Activated CD4-positive, alpha-beta memory T cell treated with anti-CD3 and anti-CD28 coated beads for 36 hours (primary cell): ENCODE measurements at regions not wholly inside any gene's neighbourhood (a gene's known extent, or its start where the extent isn't known, plus 50 kb on each side); places are given as distances from the start of the nearest gene placed in this dataset.
A peak's percentile ranks its signal among the peaks of the same experiment; 100 is the strongest.

Source experiments
- CTCF ChIA-PET: fragments of 350-600 bp; sonication (Branson Sonifier 250); formaldehyde crosslinking; loops from one replicate; lab custom pipeline; 2021; ENCODE audit warnings: antibody characterized with exemption, inconsistent platforms; lab: Charles Lee
- POLR2A ChIA-PET: fragments of 350-600 bp; sonication (Branson Sonifier 250); formaldehyde crosslinking; loops from one replicate; lab custom pipeline; 2021; ENCODE audit warnings: antibody characterized with exemption; lab: Charles Lee
- DNase-seq: peaks from one replicate; pipeline ENCODE4 v3.0.0-alpha.2; 2020
- H3K27ac Mint-ChIP-seq: one replicate; pipeline ENCODE4 v1.8.0; 2021; ENCODE audit warnings: mixed read lengths
- H3K27me3 Mint-ChIP-seq: one replicate; pipeline ENCODE4 v1.8.0; 2021; ENCODE audit warnings: mixed read lengths
- H3K36me3 Mint-ChIP-seq: one replicate; pipeline ENCODE4 v1.8.0; 2021; ENCODE audit warnings: mixed read lengths
- H3K4me1 Mint-ChIP-seq: one replicate; pipeline ENCODE4 v1.8.0; 2021; ENCODE audit warnings: low read depth, mixed read lengths
- H3K4me3 Mint-ChIP-seq: one replicate; pipeline ENCODE4 v1.8.0; 2021; ENCODE audit warnings: mild to moderate bottlenecking, mixed read lengths
- H3K9me3 Mint-ChIP-seq: one replicate; pipeline ENCODE4 v1.8.0; 2021; ENCODE audit warnings: mixed read lengths
- intact Hi-C: fragments of 100-400 bp; cut with micrococcal nuclease; formaldehyde crosslinking; loops from one replicate; pipeline ENCODE4 v1.15.1; 2023

GRCh38 chr1:53378061-53378460, 50.2 kb upstream of the LRP8 start:
- no peaks in the 10 kb centered on the region for H3K4me1 Mint-ChIP-seq
- ChIA-PET POLR2A (no interaction called here), CTCF (interaction anchor here (1.2 kb wide), 1 partner anchor 15 kb away, joined by 3 read pairs; no protein-coding TSS in a partner anchor)
- peak; percentile 3 for DNase-seq
- no peaks in the 10 kb centered on the region for H3K27me3 Mint-ChIP-seq
- no peaks in the 10 kb centered on the region for H3K9me3 Mint-ChIP-seq
- H3K36me3 Mint-ChIP-seq, result no peaks in the 10 kb centered on the region
- intact Hi-C loops, result no loop called here
- no peak overlapping the region for H3K27ac Mint-ChIP-seq
- H3K4me3 Mint-ChIP-seq, result no peak overlapping the region

- H3K4me3 Mint-ChIP-seq, result no peak overlapping the region
- H3K36me3 Mint-ChIP-seq, result no peaks in the 10 kb centered on the region
- H3K4me1 Mint-ChIP-seq, result no peaks in the 10 kb centered on the region
- ChIA-PET CTCF (no interaction called here), POLR2A (no interaction called here)
- intact Hi-C loops, result no loop called here
- H3K9me3 Mint-ChIP-seq, result no peaks in the 10 kb centered on the region
- H3K27ac Mint-ChIP-seq, result no peak overlapping the region
- H3K27me3 Mint-ChIP-seq, result no peaks in the 10 kb centered on the region
- DNase-seq, result no peak
These were observed 51.2 kb upstream of the LRP8 start for GRCh38 chr1:53378932-53379661.

GRCh38 chr1:53379662-53380002, 51.8 kb upstream of the LRP8 start:
- Mint-ChIP-seq H3K4me1 (no peaks in the 10 kb centered on the region), H3K27me3 (no peaks in the 10 kb centered on the region), H3K9me3 (no peaks in the 10 kb centered on the region), H3K27ac (no peak overlapping the region), H3K4me3 (no peak overlapping the region), H3K36me3 (no peaks in the 10 kb centered on the region)
- ChIA-PET CTCF (no interaction called here), POLR2A (no interaction called here)
- no peak for DNase-seq
- intact Hi-C loops, result no loop called here

- ChIA-PET CTCF (no interaction called here), POLR2A (no interaction called here)
- H3K4me1 Mint-ChIP-seq, result no peaks in the 10 kb centered on the region
- intact Hi-C loops, result no loop called here
- no peaks in the 10 kb centered on the region for H3K36me3 Mint-ChIP-seq
- H3K27ac Mint-ChIP-seq, result no peak overlapping the region
- no peak for DNase-seq
- H3K4me3 Mint-ChIP-seq, result no peak overlapping the region
- H3K27me3 Mint-ChIP-seq, result no peaks in the 10 kb centered on the region
- H3K9me3 Mint-ChIP-seq, result no peaks in the 10 kb centered on the region
These were observed 52.4 kb upstream of the LRP8 start for GRCh38 chr1:53380296-53380695.

- POLR2A ChIA-PET, result no interaction called here
- no peak for DNase-seq
- Mint-ChIP-seq H3K4me3 (no peak overlapping the region), H3K27ac (no peak overlapping the region), H3K27me3 (no peaks in the 10 kb centered on the region), H3K4me1 (no peaks in the 10 kb centered on the region), H3K36me3 (no peaks in the 10 kb centered on the region), H3K9me3 (no peaks in the 10 kb centered on the region)
- intact Hi-C loops, result no loop called here
- CTCF ChIA-PET, result no interaction called here
These were observed 54.0 kb upstream of the LRP8 start for GRCh38 chr1:53381790-53382401.

GRCh38 chr1:53383136-53383870, 55.4 kb upstream of the LRP8 start:
- intact Hi-C loops, result no loop called here
- no peaks in the 10 kb centered on the region for H3K4me1 Mint-ChIP-seq
- ChIA-PET CTCF (interaction anchor here (1.2 kb wide), 1 partner anchor 105 kb away, joined by 3 read pairs; no protein-coding TSS in a partner anchor), POLR2A (no interaction called here)
- H3K4me3 Mint-ChIP-seq, result no peak overlapping the region
- DNase-seq, result no peak
- H3K36me3 Mint-ChIP-seq, result no peaks in the 10 kb centered on the region
- peaks cover 3% of the 10 kb centered on the region for H3K9me3 Mint-ChIP-seq
- H3K27ac Mint-ChIP-seq, result no peak overlapping the region
- no peaks in the 10 kb centered on the region for H3K27me3 Mint-ChIP-seq

- no peaks in the 10 kb centered on the region for H3K36me3 Mint-ChIP-seq
- CTCF ChIA-PET, result no interaction called here
- H3K27ac Mint-ChIP-seq, result no peak overlapping the region
- POLR2A ChIA-PET, result no interaction called here
- H3K4me3 Mint-ChIP-seq, result no peak overlapping the region
- H3K4me1 Mint-ChIP-seq, result no peaks in the 10 kb centered on the region
- H3K9me3 Mint-ChIP-seq, result peaks cover 3% of the 10 kb centered on the region
- intact Hi-C loops, result no loop called here
- DNase-seq, result no peak
- no peaks in the 10 kb centered on the region for H3K27me3 Mint-ChIP-seq
These were observed 56.9 kb upstream of the LRP8 start for GRCh38 chr1:53384796-53385195.

GRCh38 chr1:53385276-53386225, 57.7 kb upstream of the LRP8 start:
- peaks cover 3% of the 10 kb centered on the region for H3K9me3 Mint-ChIP-seq

GRCh38 chr1:53388963-53389362, 61.1 kb upstream of the LRP8 start:
- Mint-ChIP-seq H3K4me3 (no peak overlapping the region), H3K4me1 (peaks cover 2% of the 10 kb centered on the region), H3K9me3 (peaks cover 3% of the 10 kb centered on the region), H3K27me3 (no peaks in the 10 kb centered on the region), H3K27ac (no peak overlapping the region), H3K36me3 (no peaks in the 10 kb centered on the region)
- ChIA-PET POLR2A (no interaction called here), CTCF (interaction anchor here (2.4 to 10.3 kb wide), 2 partner anchors 109 to 111 kb away, joined by 12 to 163 read pairs; no protein-coding TSS in a partner anchor)
- intact Hi-C loops, result no loop called here
- no peak for DNase-seq

More at GRCh38 chr1:53385276-53386225, 57.7 kb upstream of the LRP8 start:
- Mint-ChIP-seq H3K36me3 (no peaks in the 10 kb centered on the region), H3K27ac (no peak overlapping the region), H3K4me3 (no peak overlapping the region), H3K27me3 (no peaks in the 10 kb centered on the region), H3K4me1 (no peaks in the 10 kb centered on the region)
- ChIA-PET CTCF (no interaction called here), POLR2A (no interaction called here)
- intact Hi-C loops, result no loop called here
- DNase-seq, result no peak

- intact Hi-C loops, result loop anchor here (5.0 kb wide), 1 partner anchor 98 kb away; no protein-coding TSS in a partner anchor
These were observed 62.4 kb upstream of the LRP8 start for GRCh38 chr1:53390261-53390660.

GRCh38 chr1:53390736-53391135, 62.9 kb upstream of the LRP8 start:
- POLR2A ChIA-PET, result interaction anchor here (0.6 kb wide), 1 partner anchor 114 kb away, joined by 3 read pairs; no protein-coding TSS in a partner anchor
- intact Hi-C loops, result loop anchor here (5.0 kb wide), 1 partner anchor 98 kb away; no protein-coding TSS in a partner anchor
- no peaks in the 10 kb centered on the region for H3K36me3 Mint-ChIP-seq

More at GRCh38 chr1:53390261-53390660, 62.4 kb upstream of the LRP8 start:
- POLR2A ChIA-PET, result interaction anchor here (0.6 kb wide), 1 partner anchor 114 kb away, joined by 3 read pairs; no protein-coding TSS in a partner anchor
- H3K27me3 Mint-ChIP-seq, result no peaks in the 10 kb centered on the region
- H3K36me3 Mint-ChIP-seq, result no peaks in the 10 kb centered on the region
- H3K9me3 Mint-ChIP-seq, result peaks cover 3% of the 10 kb centered on the region
- H3K4me3 Mint-ChIP-seq, result no peak overlapping the region
- peaks cover 2% of the 10 kb centered on the region for H3K4me1 Mint-ChIP-seq
- H3K27ac Mint-ChIP-seq, result no peak overlapping the region
- CTCF ChIA-PET, result interaction anchor here (10.3 kb wide), 1 partner anchor 110 kb away, joined by 163 read pairs; no protein-coding TSS in a partner anchor
- no peak for DNase-seq

More at GRCh38 chr1:53390736-53391135, 62.9 kb upstream of the LRP8 start:
- no peak for DNase-seq
- H3K27ac Mint-ChIP-seq, result no peak overlapping the region
- H3K9me3 Mint-ChIP-seq, result peaks cover 3% of the 10 kb centered on the region
- peaks cover 2% of the 10 kb centered on the region for H3K4me1 Mint-ChIP-seq
- H3K27me3 Mint-ChIP-seq, result no peaks in the 10 kb centered on the region
- CTCF ChIA-PET, result interaction anchor here (10.3 kb wide), 1 partner anchor 111 kb away, joined by 163 read pairs; no protein-coding TSS in a partner anchor
- no peak overlapping the region for H3K4me3 Mint-ChIP-seq
